ENCODE measurements at regions not wholly inside any gene's neighbourhood (a gene's known extent, or its start where the extent isn't known, plus 50 kb on each side); places are given as distances from the start of the nearest gene placed in this dataset.

DNA sequence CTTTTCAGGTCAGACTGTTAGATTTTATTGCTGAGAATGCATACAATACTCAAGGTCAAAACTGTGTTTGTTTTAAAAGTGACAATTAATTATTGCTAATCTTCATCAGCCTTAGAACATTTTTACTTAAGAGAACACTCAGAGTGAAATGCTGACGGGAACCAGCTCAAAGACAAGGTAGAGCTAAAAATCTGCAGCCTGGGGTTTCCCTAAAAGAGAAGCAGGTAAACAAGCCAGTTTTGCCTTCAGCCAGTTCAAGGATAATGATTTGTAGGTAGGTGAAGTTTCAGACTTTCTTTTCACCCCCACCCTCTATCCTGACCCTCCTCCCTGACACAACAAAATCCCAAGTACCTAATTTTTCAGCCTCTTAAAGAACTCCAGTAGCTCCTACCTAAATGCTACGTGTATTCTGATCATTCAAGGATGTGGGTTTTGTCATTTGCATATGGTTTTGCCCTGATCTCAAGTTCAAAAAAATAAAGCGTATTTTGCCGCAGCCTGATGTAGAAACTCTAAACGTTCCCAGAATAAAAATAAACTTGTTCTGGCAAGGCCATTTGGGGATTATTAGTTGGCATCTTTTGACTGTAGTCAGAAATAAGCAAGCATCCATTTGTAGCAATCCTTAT lies 407.2 kb downstream of the EFNA5 start:
- intact Hi-C loops (cut with micrococcal nuclease) (no loop called here), dilution Hi-C loops (cut with MboI; ENCODE audit: extremely low pct_ligation_motif_present, low sequenced_read_pairs) (no loop called here)
- no peaks in the 10 kb centered on the region for H4K20me1 ChIP-seq (replicated peaks; ENCODE audit: control insufficient read depth, extremely low read depth, insufficient read depth, low read length)
- ChIA-PET POLR2A (no interaction called here), CTCF (interaction anchor here (1.9 to 2.0 kb wide), 2 partner anchors 16 to 308 kb away, joined by 6 to 11 read pairs; no protein-coding TSS in a partner anchor)
- H3K9ac ChIP-seq (replicated peaks; ENCODE audit: extremely low read depth, insufficient read depth, low read length) = no peak overlapping the region
- TF ChIP-seq, protein P1, sequence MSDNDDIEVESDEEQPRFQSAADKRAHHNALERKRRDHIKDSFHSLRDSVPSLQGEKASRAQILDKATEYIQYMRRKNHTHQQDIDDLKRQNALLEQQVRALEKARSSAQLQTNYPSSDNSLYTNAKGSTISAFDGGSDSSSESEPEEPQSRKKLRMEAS (IDR thresholded peaks at IDR 0.05; ENCODE audit: insufficient read depth, insufficient read length) = no peak
- TF ChIP-seq MYC (IDR thresholded peaks at IDR 0.05; ENCODE audit: low read depth, low read length) = no peak
- TF ChIP-seq EZH2 (IDR thresholded peaks at IDR 0.05; ENCODE audit: borderline replicate concordance, low read depth, low read length, severe bottlenecking) = no peak
- peaks cover 3% of the 10 kb centered on the region for H3K4me1 ChIP-seq (ENCODE audit: control insufficient read depth, extremely low read depth, insufficient read depth, low read length)
- no peaks in the 10 kb centered on the region for H3K9me3 ChIP-seq (replicated peaks; ENCODE audit: control insufficient read depth, insufficient read depth, low read length)
- H3K36me3 ChIP-seq (ENCODE audit: control insufficient read depth in 2 of 2, extremely low read depth in 1 of 2, insufficient read depth in 2 of 2, low read length in 2 of 2) = no peaks in the 10 kb centered on the region
- no peaks in the 10 kb centered on the region for H3K27me3 ChIP-seq (ENCODE audit: control insufficient read depth in 2 of 2, insufficient read depth in 2 of 2, low read length in 2 of 2)
- no peak overlapping the region for H3K4me3 ChIP-seq (replicated peaks in 1 of 3; ENCODE audit: insufficient read depth in 1 of 3, low read depth in 1 of 3, low read length in 3 of 3)
- BruUV-seq (replicated peaks) = no TSS peak
- no peaks in the 10 kb centered on the region for H3K79me2 ChIP-seq (ENCODE audit: control insufficient read depth, insufficient read depth, low read length)
- H3K4me2 ChIP-seq (ENCODE audit: insufficient read depth, low read length) = no peak overlapping the region
- H3K27ac ChIP-seq (ENCODE audit: insufficient read depth, low read depth, low read length) = no peak overlapping the region
- no peaks in the 10 kb centered on the region for H3K9me1 ChIP-seq (replicated peaks; ENCODE audit: control insufficient read depth, extremely low read depth, insufficient read depth, low read length)
- DNase-seq (ENCODE audit: low read depth, low spot score) (no peak), FAIRE-seq (no peak)
- no peak overlapping the region for H2AFZ ChIP-seq (ENCODE audit: low read depth, low read length)

DNA sequence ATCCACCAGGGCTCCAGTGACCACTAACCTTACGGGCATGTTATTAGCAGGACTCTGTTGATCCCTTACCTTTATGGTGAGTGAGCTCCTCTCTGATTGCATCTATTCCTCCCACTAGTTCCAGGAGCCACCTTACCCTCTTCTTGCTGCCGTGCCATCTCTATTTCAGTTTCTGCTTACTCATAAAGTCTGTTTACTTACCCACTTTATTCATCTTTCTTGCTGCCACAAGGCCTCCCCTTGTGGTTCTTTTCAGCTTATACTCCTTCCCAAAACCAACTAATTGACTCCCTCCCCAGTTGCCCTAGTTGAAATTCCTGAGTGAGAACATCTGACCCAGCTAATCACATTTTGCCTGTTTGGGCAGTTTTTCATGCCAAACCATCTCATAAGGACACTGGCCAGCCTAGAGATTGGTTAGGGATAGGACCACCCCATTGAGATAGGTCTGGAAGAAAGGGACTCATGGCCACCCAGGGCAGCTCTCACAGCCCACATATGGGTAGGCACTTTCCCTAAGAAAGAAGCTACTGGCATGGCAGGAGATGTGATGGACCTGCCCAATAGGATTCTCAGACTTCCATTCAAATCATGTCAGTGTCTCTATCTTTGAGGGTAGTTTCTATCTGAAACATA lies 412.7 kb downstream of the EFNA5 start:
- POLR2A ChIA-PET = no interaction called here
- Histone ChIP-seq H3K9me1 (replicated peaks; ENCODE audit: control insufficient read depth, extremely low read depth, insufficient read depth, low read length) (no peaks in the 10 kb centered on the region), H3K4me3 (replicated peaks in 1 of 3; ENCODE audit: insufficient read depth in 1 of 3, low read depth in 1 of 3, low read length in 3 of 3) (no peak overlapping the region), H4K20me1 (replicated peaks; ENCODE audit: control insufficient read depth, extremely low read depth, insufficient read depth, low read length) (no peaks in the 10 kb centered on the region), H3K4me2 (ENCODE audit: insufficient read depth, low read length) (no peak overlapping the region), H3K27me3 (ENCODE audit: control insufficient read depth in 2 of 2, insufficient read depth in 2 of 2, low read length in 2 of 2) (no peaks in the 10 kb centered on the region), H3K9ac (replicated peaks; ENCODE audit: extremely low read depth, insufficient read depth, low read length) (no peak overlapping the region), H3K9me3 (replicated peaks; ENCODE audit: control insufficient read depth, insufficient read depth, low read length) (no peaks in the 10 kb centered on the region), H3K36me3 (ENCODE audit: control insufficient read depth in 2 of 2, extremely low read depth in 1 of 2, insufficient read depth in 2 of 2, low read length in 2 of 2) (no peaks in the 10 kb centered on the region), H3K79me2 (ENCODE audit: control insufficient read depth, insufficient read depth, low read length) (no peaks in the 10 kb centered on the region), H3K27ac (ENCODE audit: insufficient read depth, low read depth, low read length) (no peak overlapping the region), H3K4me1 (ENCODE audit: control insufficient read depth, extremely low read depth, insufficient read depth, low read length) (no peaks in the 10 kb centered on the region), H2AFZ (ENCODE audit: low read depth, low read length) (no peak overlapping the region)
- no peak for TF ChIP-seq POLR2AphosphoS5 (IDR thresholded peaks at IDR 0.05; ENCODE audit: insufficient read depth, low read depth, low read length)
- TF ChIP-seq, protein P2, sequence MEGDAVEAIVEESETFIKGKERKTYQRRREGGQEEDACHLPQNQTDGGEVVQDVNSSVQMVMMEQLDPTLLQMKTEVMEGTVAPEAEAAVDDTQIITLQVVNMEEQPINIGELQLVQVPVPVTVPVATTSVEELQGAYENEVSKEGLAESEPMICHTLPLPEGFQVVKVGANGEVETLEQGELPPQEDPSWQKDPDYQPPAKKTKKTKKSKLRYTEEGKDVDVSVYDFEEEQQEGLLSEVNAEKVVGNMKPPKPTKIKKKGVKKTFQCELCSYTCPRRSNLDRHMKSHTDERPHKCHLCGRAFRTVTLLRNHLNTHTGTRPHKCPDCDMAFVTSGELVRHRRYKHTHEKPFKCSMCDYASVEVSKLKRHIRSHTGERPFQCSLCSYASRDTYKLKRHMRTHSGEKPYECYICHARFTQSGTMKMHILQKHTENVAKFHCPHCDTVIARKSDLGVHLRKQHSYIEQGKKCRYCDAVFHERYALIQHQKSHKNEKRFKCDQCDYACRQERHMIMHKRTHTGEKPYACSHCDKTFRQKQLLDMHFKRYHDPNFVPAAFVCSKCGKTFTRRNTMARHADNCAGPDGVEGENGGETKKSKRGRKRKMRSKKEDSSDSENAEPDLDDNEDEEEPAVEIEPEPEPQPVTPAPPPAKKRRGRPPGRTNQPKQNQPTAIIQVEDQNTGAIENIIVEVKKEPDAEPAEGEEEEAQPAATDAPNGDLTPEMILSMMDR (IDR thresholded peaks at IDR 0.05; ENCODE audit: extremely low read depth in 1 of 2, insufficient read depth in 1 of 2, low read depth in 1 of 2, low read length in 2 of 2) = no peak
- TF ChIP-seq JUN (IDR thresholded peaks at IDR 0.05; ENCODE audit: borderline replicate concordance, insufficient read depth, insufficient read length, low read depth) = no peak
- no peak for TF ChIP-seq FOS (IDR thresholded peaks at IDR 0.05; ENCODE audit: borderline replicate concordance, insufficient read depth, low read length)
- TF ChIP-seq EZH2 (IDR thresholded peaks at IDR 0.05; ENCODE audit: borderline replicate concordance, low read depth, low read length, severe bottlenecking) = no peak
- no peak for TF ChIP-seq GATA2 (IDR thresholded peaks at IDR 0.05; ENCODE audit: insufficient read depth, insufficient read length, low read depth, low read length)
- TF ChIP-seq, protein P1 (IDR thresholded peaks at IDR 0.05; ENCODE audit: insufficient read depth, insufficient read length) = no peak
- no peak for TF ChIP-seq POLR2A (IDR thresholded peaks at IDR 0.05; ENCODE audit: low read depth, low read length)
- TF ChIP-seq MYC (IDR thresholded peaks at IDR 0.05; ENCODE audit: low read depth, low read length) = no peak
- FAIRE-seq (no peak), DNase-seq (ENCODE audit: low read depth, low spot score) (no peak)
- BruUV-seq (replicated peaks) = no TSS peak
- intact Hi-C loops (cut with micrococcal nuclease) (no loop called here), dilution Hi-C loops (cut with MboI; ENCODE audit: extremely low pct_ligation_motif_present, low sequenced_read_pairs) (no loop called here)
- CTCF ChIA-PET = interaction anchor here (1.7 to 2.3 kb wide), 2 partner anchors 10 to 314 kb away, joined by 4 to 12 read pairs; no protein-coding TSS in a partner anchor

All from endothelial cell of umbilical vein (primary cell).